HepG2 (cell line): ENCODE measurements at regions not wholly inside any gene's neighbourhood (a gene's known extent, or its start where the extent isn't known, plus 50 kb on each side); places are given as distances from the start of the nearest gene placed in this dataset.

Experiments
- BHLHE40 ChIP-seq: IDR thresholded peaks from 2 replicates; pipeline ENCODE4 v1.6.1; 2011; ENCODE audit warnings: low read length, improper control_type of control experiment
- ELF3 ChIP-seq: IDR thresholded peaks from 2 replicates; pipeline ENCODE4 v1.6.1; 2016; ENCODE audit warnings: missing genetic modification reagents, missing compliant biosample characterization
- HDAC2 ChIP-seq: sonication (generic); formaldehyde crosslinking; IDR thresholded peaks from 2 replicates; pipeline ENCODE4 v1.4.0; 2020; ENCODE audit warnings: missing genetic modification reagents
- HNF4A ChIP-seq: sonication (generic); formaldehyde crosslinking; IDR thresholded peaks from 2 replicates; pipeline ENCODE4 v1.4.0; 2020; ENCODE audit warnings: missing genetic modification reagents
- HOXA3 ChIP-seq: sonication (generic); formaldehyde crosslinking; IDR thresholded peaks from 2 replicates; pipeline ENCODE4 v1.5.0; 2020; ENCODE audit warnings: missing genetic modification reagents
- IRF2 ChIP-seq: IDR thresholded peaks from 2 replicates; pipeline ENCODE4 v1.6.1; 2018; ENCODE audit warnings: missing genetic modification reagents, missing compliant biosample characterization
- MED8 ChIP-seq: sonication (generic); formaldehyde crosslinking; IDR thresholded peaks from 2 replicates; pipeline ENCODE4 v1.8.1; 2023; ENCODE audit warnings: mild to moderate bottlenecking, missing genetic modification reagents; ENCODE audit not compliant: insufficient replicate concordance
- NCOA2 ChIP-seq: sonication (generic); formaldehyde crosslinking; IDR thresholded peaks from 2 replicates; pipeline ENCODE4 v1.8.0; 2022; ENCODE audit warnings: inconsistent platforms
- PHF8 ChIP-seq: sonication (generic); formaldehyde crosslinking; IDR thresholded peaks from 2 replicates; pipeline ENCODE4 v1.5.0; 2020; ENCODE audit warnings: missing genetic modification reagents
- PPARG ChIP-seq: conservative IDR thresholded peaks from 2 replicates; pipeline ENCODE4 v1.6.1; 2016; ENCODE audit warnings: missing biosample characterization, missing genetic modification reagents
- ZNF121 ChIP-seq: sonication (generic); formaldehyde crosslinking; IDR thresholded peaks from 2 replicates; pipeline ENCODE4 v1.5.0; 2020; ENCODE audit warnings: mild to moderate bottlenecking, missing genetic modification reagents
- ZNF24 ChIP-seq: fragments of 450-650 bp; IDR thresholded peaks from 2 replicates; pipeline ENCODE4 v1.6.1; 2017; ENCODE audit warnings: antibody characterized with exemption, mild to moderate bottlenecking
- ZNF556 ChIP-seq: sonication (generic); formaldehyde crosslinking; IDR thresholded peaks from 2 replicates; pipeline ENCODE4 v1.4.0; 2020; ENCODE audit warnings: mild to moderate bottlenecking, missing genetic modification reagents, borderline replicate concordance
- TF ChIP-seq, protein P1 (sequence below): sonication (generic); formaldehyde crosslinking; IDR thresholded peaks from 2 replicates; pipeline ENCODE4 v1.9.0; 2021; ENCODE audit warnings: missing genetic modification reagents, borderline replicate concordance
- TF ChIP-seq, protein P2 (sequence below): IDR thresholded peaks from 2 replicates; pipeline ENCODE4 v1.6.1; 2016
- TF ChIP-seq, protein P3 (sequence below): sonication (generic); formaldehyde crosslinking; IDR thresholded peaks from 2 replicates; pipeline ENCODE4 v1.4.0; 2020; ENCODE audit warnings: missing genetic modification reagents
- TF ChIP-seq, protein P4 (sequence below): IDR thresholded peaks from 2 replicates; pipeline ENCODE4 v1.6.1; 2012; ENCODE audit warnings: low read length, improper control_type of control experiment
- TF ChIP-seq, protein P5 (sequence below): sonication (generic); formaldehyde crosslinking; conservative IDR thresholded peaks from 2 replicates; pipeline ENCODE4 v1.4.0; 2020; ENCODE audit warnings: mild to moderate bottlenecking, missing genetic modification reagents, moderate library complexity

DNA sequence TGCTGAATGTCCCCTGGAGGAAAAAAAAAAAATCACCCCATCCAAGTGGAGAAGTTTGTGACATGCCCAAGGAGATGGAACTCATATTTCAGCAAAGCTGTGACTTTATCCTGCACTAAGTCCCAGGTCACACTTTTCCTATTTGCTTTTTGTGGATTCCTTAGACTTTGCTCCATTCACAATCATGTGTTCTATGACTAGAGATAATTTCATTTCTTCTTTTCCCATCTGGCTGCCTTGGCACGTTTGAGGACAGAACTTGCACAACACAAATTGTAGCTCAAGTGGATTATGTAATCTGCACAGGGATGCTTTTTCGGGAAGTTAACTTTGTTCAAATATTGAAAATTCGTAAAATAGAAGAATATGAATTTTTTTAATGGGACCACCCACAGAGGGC, 100.7 kb upstream of the PTPN1 start (continued):
- TF ChIP-seq ZNF556 (CRISPR knock-in tag) (no peak), IRF2 (CRISPR knock-in tag) (0 out of 2 replicates have a peak, but pooled peaks have one; percentile 31), HNF4A (CRISPR knock-in tag) (peak; percentile 75), NCOA2 (CRISPR knock-in tag) (peak; percentile 47), MED8 (CRISPR knock-in tag) (peak; percentile 37), HOXA3 (0 out of 2 replicates have a peak, but pooled peaks have one; percentile 3), HDAC2 (CRISPR knock-in tag) (peak; percentile 46), ZNF24 (peak; percentile 64; the same call in 1 of the 2 replicates), ZNF121 (CRISPR knock-in tag) (peak; percentile 79), BHLHE40 (peak; percentile 61; the same call in 1 of the 2 replicates), PPARG (0 out of 2 replicates have a peak, but pooled peaks have one; percentile 7), PHF8 (no peak), ELF3 (CRISPR knock-in tag) (peak; percentile 57; the same call in 1 of the 2 replicates)
- TF ChIP-seq, protein P1, sequence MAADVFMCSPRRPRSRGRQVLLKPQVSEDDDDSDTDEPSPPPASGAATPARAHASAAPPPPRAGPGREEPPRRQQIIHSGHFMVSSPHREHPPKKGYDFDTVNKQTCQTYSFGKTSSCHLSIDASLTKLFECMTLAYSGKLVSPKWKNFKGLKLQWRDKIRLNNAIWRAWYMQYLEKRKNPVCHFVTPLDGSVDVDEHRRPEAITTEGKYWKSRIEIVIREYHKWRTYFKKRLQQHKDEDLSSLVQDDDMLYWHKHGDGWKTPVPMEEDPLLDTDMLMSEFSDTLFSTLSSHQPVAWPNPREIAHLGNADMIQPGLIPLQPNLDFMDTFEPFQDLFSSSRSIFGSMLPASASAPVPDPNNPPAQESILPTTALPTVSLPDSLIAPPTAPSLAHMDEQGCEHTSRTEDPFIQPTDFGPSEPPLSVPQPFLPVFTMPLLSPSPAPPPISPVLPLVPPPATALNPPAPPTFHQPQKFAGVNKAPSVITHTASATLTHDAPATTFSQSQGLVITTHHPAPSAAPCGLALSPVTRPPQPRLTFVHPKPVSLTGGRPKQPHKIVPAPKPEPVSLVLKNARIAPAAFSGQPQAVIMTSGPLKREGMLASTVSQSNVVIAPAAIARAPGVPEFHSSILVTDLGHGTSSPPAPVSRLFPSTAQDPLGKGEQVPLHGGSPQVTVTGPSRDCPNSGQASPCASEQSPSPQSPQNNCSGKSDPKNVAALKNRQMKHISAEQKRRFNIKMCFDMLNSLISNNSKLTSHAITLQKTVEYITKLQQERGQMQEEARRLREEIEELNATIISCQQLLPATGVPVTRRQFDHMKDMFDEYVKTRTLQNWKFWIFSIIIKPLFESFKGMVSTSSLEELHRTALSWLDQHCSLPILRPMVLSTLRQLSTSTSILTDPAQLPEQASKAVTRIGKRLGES (CRISPR knock-in tag): no peak
- TF ChIP-seq, protein P2, sequence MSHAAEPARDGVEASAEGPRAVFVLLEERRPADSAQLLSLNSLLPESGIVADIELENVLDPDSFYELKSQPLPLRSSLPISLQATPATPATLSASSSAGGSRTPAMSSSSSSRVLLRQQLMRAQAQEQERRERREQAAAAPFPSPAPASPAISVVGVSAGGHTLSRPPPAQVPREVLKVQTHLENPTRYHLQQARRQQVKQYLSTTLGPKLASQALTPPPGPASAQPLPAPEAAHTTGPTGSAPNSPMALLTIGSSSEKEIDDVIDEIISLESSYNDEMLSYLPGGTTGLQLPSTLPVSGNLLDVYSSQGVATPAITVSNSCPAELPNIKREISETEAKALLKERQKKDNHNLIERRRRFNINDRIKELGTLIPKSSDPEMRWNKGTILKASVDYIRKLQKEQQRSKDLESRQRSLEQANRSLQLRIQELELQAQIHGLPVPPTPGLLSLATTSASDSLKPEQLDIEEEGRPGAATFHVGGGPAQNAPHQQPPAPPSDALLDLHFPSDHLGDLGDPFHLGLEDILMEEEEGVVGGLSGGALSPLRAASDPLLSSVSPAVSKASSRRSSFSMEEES: peak; percentile 31; the same call in 1 of the 2 replicates
- TF ChIP-seq, protein P3, sequence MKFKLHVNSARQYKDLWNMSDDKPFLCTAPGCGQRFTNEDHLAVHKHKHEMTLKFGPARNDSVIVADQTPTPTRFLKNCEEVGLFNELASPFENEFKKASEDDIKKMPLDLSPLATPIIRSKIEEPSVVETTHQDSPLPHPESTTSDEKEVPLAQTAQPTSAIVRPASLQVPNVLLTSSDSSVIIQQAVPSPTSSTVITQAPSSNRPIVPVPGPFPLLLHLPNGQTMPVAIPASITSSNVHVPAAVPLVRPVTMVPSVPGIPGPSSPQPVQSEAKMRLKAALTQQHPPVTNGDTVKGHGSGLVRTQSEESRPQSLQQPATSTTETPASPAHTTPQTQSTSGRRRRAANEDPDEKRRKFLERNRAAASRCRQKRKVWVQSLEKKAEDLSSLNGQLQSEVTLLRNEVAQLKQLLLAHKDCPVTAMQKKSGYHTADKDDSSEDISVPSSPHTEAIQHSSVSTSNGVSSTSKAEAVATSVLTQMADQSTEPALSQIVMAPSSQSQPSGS: 0 out of 2 replicates have a peak, but pooled peaks have one; percentile 21
- TF ChIP-seq, protein P4, sequence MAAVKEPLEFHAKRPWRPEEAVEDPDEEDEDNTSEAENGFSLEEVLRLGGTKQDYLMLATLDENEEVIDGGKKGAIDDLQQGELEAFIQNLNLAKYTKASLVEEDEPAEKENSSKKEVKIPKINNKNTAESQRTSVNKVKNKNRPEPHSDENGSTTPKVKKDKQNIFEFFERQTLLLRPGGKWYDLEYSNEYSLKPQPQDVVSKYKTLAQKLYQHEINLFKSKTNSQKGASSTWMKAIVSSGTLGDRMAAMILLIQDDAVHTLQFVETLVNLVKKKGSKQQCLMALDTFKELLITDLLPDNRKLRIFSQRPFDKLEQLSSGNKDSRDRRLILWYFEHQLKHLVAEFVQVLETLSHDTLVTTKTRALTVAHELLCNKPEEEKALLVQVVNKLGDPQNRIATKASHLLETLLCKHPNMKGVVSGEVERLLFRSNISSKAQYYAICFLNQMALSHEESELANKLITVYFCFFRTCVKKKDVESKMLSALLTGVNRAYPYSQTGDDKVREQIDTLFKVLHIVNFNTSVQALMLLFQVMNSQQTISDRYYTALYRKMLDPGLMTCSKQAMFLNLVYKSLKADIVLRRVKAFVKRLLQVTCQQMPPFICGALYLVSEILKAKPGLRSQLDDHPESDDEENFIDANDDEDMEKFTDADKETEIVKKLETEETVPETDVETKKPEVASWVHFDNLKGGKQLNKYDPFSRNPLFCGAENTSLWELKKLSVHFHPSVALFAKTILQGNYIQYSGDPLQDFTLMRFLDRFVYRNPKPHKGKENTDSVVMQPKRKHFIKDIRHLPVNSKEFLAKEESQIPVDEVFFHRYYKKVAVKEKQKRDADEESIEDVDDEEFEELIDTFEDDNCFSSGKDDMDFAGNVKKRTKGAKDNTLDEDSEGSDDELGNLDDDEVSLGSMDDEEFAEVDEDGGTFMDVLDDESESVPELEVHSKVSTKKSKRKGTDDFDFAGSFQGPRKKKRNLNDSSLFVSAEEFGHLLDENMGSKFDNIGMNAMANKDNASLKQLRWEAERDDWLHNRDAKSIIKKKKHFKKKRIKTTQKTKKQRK: no peak
- TF ChIP-seq, protein P5, sequence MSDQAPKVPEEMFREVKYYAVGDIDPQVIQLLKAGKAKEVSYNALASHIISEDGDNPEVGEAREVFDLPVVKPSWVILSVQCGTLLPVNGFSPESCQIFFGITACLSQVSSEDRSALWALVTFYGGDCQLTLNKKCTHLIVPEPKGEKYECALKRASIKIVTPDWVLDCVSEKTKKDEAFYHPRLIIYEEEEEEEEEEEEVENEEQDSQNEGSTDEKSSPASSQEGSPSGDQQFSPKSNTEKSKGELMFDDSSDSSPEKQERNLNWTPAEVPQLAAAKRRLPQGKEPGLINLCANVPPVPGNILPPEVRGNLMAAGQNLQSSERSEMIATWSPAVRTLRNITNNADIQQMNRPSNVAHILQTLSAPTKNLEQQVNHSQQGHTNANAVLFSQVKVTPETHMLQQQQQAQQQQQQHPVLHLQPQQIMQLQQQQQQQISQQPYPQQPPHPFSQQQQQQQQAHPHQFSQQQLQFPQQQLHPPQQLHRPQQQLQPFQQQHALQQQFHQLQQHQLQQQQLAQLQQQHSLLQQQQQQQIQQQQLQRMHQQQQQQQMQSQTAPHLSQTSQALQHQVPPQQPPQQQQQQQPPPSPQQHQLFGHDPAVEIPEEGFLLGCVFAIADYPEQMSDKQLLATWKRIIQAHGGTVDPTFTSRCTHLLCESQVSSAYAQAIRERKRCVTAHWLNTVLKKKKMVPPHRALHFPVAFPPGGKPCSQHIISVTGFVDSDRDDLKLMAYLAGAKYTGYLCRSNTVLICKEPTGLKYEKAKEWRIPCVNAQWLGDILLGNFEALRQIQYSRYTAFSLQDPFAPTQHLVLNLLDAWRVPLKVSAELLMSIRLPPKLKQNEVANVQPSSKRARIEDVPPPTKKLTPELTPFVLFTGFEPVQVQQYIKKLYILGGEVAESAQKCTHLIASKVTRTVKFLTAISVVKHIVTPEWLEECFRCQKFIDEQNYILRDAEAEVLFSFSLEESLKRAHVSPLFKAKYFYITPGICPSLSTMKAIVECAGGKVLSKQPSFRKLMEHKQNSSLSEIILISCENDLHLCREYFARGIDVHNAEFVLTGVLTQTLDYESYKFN (CRISPR knock-in tag): 0 out of 2 replicates have a peak, but pooled peaks have one; percentile 12
